Common myeloid progenitor, CD34-positive (primary cell): ENCODE measurements at regions not wholly inside any gene's neighbourhood (a gene's known extent, or its start where the extent isn't known, plus 50 kb on each side); places are given as distances from the start of the nearest gene placed in this dataset.

Source experiments
- CTCF ChIA-PET: fragments of 350-600 bp; sonication (Branson Sonifier 250); formaldehyde crosslinking; loops from one replicate; lab custom pipeline; 2021; ENCODE audit warnings: antibody characterized with exemption; lab: Charles Lee
- POLR2A ChIA-PET: fragments of 350-600 bp; sonication (Branson Sonifier 250); formaldehyde crosslinking; loops from one replicate; lab custom pipeline; 2021; ENCODE audit warnings: antibody characterized with exemption; lab: Charles Lee
- DNase-seq, 3 donors: peaks; one replicate each; pipeline versions ENCODE4 v3.0.0 to v3.0.0-alpha.2; 2013
- H3K27ac ChIP-seq, 2 experiments: 1 replicate in 1 of 2; 2 replicates in 1 of 2; pipeline ENCODE4 v1.7.0; 2013; ENCODE audit warnings: inconsistent platforms in 2 of 2, low read length in 2 of 2, mild to moderate bottlenecking in 2 of 2, low read depth in 1 of 2, moderate library complexity in 1 of 2; ENCODE audit not compliant: severe bottlenecking in 2 of 2, insufficient read depth in 1 of 2, poor library complexity in 1 of 2
- H3K27me3 ChIP-seq, 5 experiments: replicated peaks in 2 of 5; 1 replicate in 3 of 5; 2 replicates in 2 of 5; pipeline versions ENCODE4 v1.6.1 to v1.7.0; 2013; ENCODE audit warnings: low read length in 4 of 5, mild to moderate bottlenecking in 2 of 5, moderate library complexity in 2 of 5, inconsistent platforms in 1 of 5; ENCODE audit not compliant: insufficient read depth in 5 of 5, control insufficient read depth in 4 of 5
- H3K36me3 ChIP-seq, 4 experiments: 1 replicate in 2 of 4; 2 replicates in 2 of 4; pipeline versions ENCODE4 v1.6.1 to v1.7.0; 2013; ENCODE audit warnings: low read length in 3 of 4, control low read depth in 1 of 4, mild to moderate bottlenecking in 1 of 4; ENCODE audit not compliant: control insufficient read depth in 4 of 4, insufficient read depth in 4 of 4
- H3K4me1 ChIP-seq, 4 experiments: 1 replicate in 3 of 4; 2 replicates in 1 of 4; pipeline versions ENCODE4 v1.6.1 to v1.7.1; 2013; ENCODE audit warnings: low read length in 3 of 4, mild to moderate bottlenecking in 3 of 4, control low read depth in 1 of 4, inconsistent platforms in 1 of 4, moderate library complexity in 1 of 4; ENCODE audit not compliant: control insufficient read depth in 4 of 4, insufficient read depth in 4 of 4; ENCODE audit errors: control extremely low read depth in 1 of 4
- H3K4me3 ChIP-seq, 7 experiments: 1 replicate in 4 of 7; 2 replicates in 3 of 7; pipeline versions ENCODE4 v1.5.1 to v1.7.0; 2013; ENCODE audit warnings: mild to moderate bottlenecking in 7 of 7, low read length in 6 of 7, moderate library complexity in 6 of 7, inconsistent platforms in 2 of 7, low read depth in 2 of 7, control low read depth in 1 of 7; ENCODE audit not compliant: insufficient read depth in 4 of 7, control insufficient read depth in 1 of 7; ENCODE audit errors: extremely low read depth in 1 of 7
- H3K9me3 ChIP-seq, 5 experiments: 1 replicate in 4 of 5; 2 replicates in 1 of 5; pipeline versions ENCODE4 v1.6.1 to v1.7.1; 2013; ENCODE audit warnings: low read length in 4 of 5, mild to moderate bottlenecking in 2 of 5, inconsistent platforms in 1 of 5, low read depth in 1 of 5, moderate library complexity in 1 of 5; ENCODE audit not compliant: control insufficient read depth in 4 of 5, insufficient read depth in 2 of 5; ENCODE audit errors: control extremely low read depth in 1 of 5
- WGBS: methylation state at CpG from one replicate; pipeline ENCODE4 v1.1.5; 2013; ENCODE audit not compliant: insufficient coverage; 5-methylcytosine and 5-hydroxymethylcytosine counted together

DNA sequence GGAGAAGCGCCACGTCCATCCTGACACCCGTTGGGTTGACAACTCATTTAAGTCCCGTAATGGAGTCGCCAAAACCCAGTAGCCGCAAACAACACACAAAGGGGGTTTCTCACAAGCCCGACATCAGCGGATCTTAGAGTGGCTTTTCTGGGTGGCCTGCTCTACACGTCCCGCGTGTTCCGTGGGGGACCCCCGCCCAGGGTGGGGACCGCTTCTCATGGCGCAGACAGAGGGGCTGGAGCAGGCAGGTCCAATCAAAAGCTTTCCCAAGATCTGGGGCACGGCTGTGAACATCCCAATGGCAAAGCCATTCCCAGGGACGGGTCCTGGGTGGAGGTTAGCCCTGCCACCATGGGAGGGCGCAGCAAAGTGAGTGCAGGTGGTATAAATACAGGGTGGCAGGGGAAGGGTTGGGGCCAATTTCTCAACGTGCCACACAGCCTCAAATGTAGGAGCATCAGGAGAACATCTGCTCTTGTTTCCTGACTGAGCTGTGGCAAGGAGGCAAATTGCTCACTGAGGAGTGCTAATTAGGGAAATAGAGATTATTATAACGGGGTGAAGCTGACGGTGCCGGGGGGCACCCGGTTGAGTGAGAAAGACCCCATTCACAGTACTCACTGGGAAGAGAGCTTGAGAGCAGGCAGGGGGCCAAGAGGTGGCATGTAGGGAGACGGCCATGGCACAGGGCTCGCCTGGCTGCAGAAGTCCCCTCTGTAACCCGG lies 1447.2 kb downstream of the TBC1D22A start:
- 88% methylated on average over 22 of the region's 26 CpGs for WGBS
- no peaks in the 10 kb centered on the region for H3K4me1 ChIP-seq
- peaks cover 0 to 44% (median 14%) of the 10 kb centered on the region in 5 experiments for H3K27me3 ChIP-seq
- DNase-seq: no peak
- no peaks in the 10 kb centered on the region for H3K36me3 ChIP-seq
- no peaks in the 10 kb centered on the region for H3K9me3 ChIP-seq
- no peak overlapping the region for H3K27ac ChIP-seq
- H3K4me3 ChIP-seq: no peak overlapping the region
- ChIA-PET POLR2A (no interaction called here), CTCF (no interaction called here)

GRCh38 chr22:48208894-48209293 lies 1446.4 kb downstream of the TBC1D22A start:
- Histone ChIP-seq H3K27ac (no peak overlapping the region), H3K36me3 (no peaks in the 10 kb centered on the region), H3K4me1 (no peaks in the 10 kb centered on the region), H3K27me3 (peaks cover 0 to 42% (median 14%) of the 10 kb centered on the region in 5 experiments), H3K4me3 (no peak overlapping the region), H3K9me3 (no peaks in the 10 kb centered on the region)
- WGBS: 88% methylated on average over 16 of the region's 19 CpGs
- no peak for DNase-seq
- POLR2A ChIA-PET: no interaction called here
- CTCF ChIA-PET: no interaction called here

DNA sequence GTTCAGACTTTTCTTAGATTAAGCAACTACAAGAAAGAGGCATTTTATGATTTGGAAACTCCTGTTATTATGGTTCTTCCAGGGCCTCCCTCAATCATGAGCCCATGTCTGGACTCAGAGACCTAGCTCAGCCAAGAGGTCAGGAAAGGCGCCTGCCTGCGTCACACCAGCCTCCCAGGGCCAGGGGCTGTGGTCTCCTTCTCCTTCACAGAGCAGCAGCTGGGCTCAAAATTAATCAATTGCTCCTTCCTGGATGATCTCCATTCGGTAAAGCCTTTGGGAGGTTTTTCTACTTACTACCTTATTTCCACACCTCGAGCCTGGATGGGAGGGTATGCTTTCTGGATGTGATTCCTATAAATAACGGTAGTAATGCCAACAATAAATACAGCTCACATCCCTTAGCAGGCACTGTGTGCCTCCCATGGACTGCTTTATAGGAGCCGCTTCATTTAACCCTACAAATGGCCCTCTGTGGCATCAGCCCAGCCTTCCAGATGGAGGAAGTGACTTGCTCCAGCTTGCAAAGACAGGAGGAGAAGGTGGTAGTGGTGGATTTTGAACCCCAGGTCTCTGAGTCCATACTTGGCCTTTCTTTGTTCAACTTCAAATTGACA lies 1445.6 kb downstream of the TBC1D22A start:
- ChIA-PET CTCF (no interaction called here), POLR2A (interaction anchor here (0.6 kb wide), 1 partner anchor 14 kb away, joined by 3 read pairs; no protein-coding TSS in a partner anchor)
- Histone ChIP-seq H3K4me3 (no peak overlapping the region), H3K4me1 (no peaks in the 10 kb centered on the region), H3K9me3 (no peaks in the 10 kb centered on the region), H3K27me3 (peaks cover 0 to 42% (median 14%) of the 10 kb centered on the region in 5 experiments), H3K27ac (no peak overlapping the region), H3K36me3 (no peaks in the 10 kb centered on the region)
- DNase-seq: no peak
- WGBS: 100% methylated on average over 2 of the region's 6 CpGs

- no peak for DNase-seq
- Histone ChIP-seq H3K4me3 (no peak overlapping the region), H3K9me3 (peaks cover 0 to 3% (median 0%) of the 10 kb centered on the region in 5 experiments), H3K27ac (no peak overlapping the region), H3K27me3 (peaks cover 0 to 35% (median 7%) of the 10 kb centered on the region in 5 experiments), H3K36me3 (no peaks in the 10 kb centered on the region), H3K4me1 (no peaks in the 10 kb centered on the region)
- CTCF ChIA-PET: no interaction called here
- WGBS: 92% methylated on average over 3 of the region's 3 CpGs
- POLR2A ChIA-PET: no interaction called here
Measured at GRCh38 chr22:48205790-48206189, 1443.3 kb downstream of the TBC1D22A start.

- 96% methylated on average over 7 of the region's 7 CpGs for WGBS
- ChIA-PET POLR2A (no interaction called here), CTCF (no interaction called here)
- DNase-seq: no peak
- H3K4me1 ChIP-seq: no peaks in the 10 kb centered on the region
- H3K27ac ChIP-seq: no peak overlapping the region
- peaks cover 0 to 32% (median 3%) of the 10 kb centered on the region in 5 experiments for H3K27me3 ChIP-seq
- peaks cover 0 to 3% (median 0%) of the 10 kb centered on the region in 5 experiments for H3K9me3 ChIP-seq
- H3K4me3 ChIP-seq: no peak overlapping the region
- H3K36me3 ChIP-seq: no peaks in the 10 kb centered on the region
Measured at GRCh38 chr22:48205161-48205560, 1442.7 kb downstream of the TBC1D22A start.

- ChIA-PET CTCF (interaction anchor here (0.6 kb wide), 1 partner anchor 309 kb away, joined by 4 read pairs; no protein-coding TSS in a partner anchor), POLR2A (interaction anchor here (0.8 kb wide), 1 partner anchor 15 kb away, joined by 3 read pairs; no protein-coding TSS in a partner anchor)
- 80% methylated on average over 1 of the region's 2 CpGs for WGBS
- Histone ChIP-seq H3K27ac (no peak overlapping the region), H3K9me3 (peaks cover 0 to 3% (median 0%) of the 10 kb centered on the region in 5 experiments), H3K36me3 (no peaks in the 10 kb centered on the region), H3K4me3 (no peak overlapping the region), H3K4me1 (peaks cover 0 to 4% (median 1%) of the 10 kb centered on the region in 4 experiments), H3K27me3 (peaks cover 0 to 23% (median 0%) of the 10 kb centered on the region in 5 experiments)
- DNase-seq: no peak
Measured at GRCh38 chr22:48204296-48204695, 1441.8 kb downstream of the TBC1D22A start.

DNA sequence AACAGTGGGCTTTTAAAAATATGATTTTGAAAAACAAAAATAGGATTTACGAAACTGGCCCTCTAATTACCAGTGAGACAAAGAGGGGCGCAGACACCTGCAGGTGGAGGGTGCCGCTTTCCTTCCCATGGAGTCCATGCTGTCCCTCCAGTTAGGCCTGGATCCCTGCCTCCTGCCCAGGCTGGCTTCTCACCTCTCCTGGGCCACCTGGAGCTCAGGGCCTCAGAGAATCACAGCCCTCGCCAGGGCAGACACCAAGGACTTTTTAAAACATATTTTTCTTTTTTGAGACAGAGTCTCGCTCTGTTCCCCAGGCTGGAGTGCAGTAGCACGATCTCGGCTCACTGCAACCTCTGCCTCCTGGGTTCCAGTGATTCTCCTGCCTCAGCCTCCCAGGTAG lies 1437.2 kb downstream of the TBC1D22A start:
- ChIA-PET CTCF (no interaction called here), POLR2A (no interaction called here)
- peaks cover 0 to 3% (median 0%) of the 10 kb centered on the region in 5 experiments for H3K27me3 ChIP-seq
- no peaks in the 10 kb centered on the region for H3K36me3 ChIP-seq
- no peak for DNase-seq
- H3K4me3 ChIP-seq: no peak overlapping the region
- H3K4me1 ChIP-seq: peaks cover 4 to 19% (median 12%) of the 10 kb centered on the region in 4 experiments
- no peak overlapping the region for H3K27ac ChIP-seq
- H3K9me3 ChIP-seq: peaks cover 0 to 3% (median 0%) of the 10 kb centered on the region in 5 experiments
- WGBS: 95% methylated on average over 7 of the region's 7 CpGs
